BJ (cell line): ENCODE measurements at regions not wholly inside any gene's neighbourhood (a gene's known extent, or its start where the extent isn't known, plus 50 kb on each side); places are given as distances from the start of the nearest gene placed in this dataset.

ENCODE experiments used
- CTCF ChIA-PET: fragments of 350-600 bp; formaldehyde crosslinking; extraction: SDS; loops from one replicate; lab custom pipeline; 2021; ENCODE audit warnings: antibody characterized with exemption, inconsistent platforms; lab: Yijun Ruan, JAX
- POLR2A ChIA-PET: fragments of 300-600 bp; sonication (Branson Sonifier 250); formaldehyde crosslinking; extraction: SDS; loops from one replicate; lab custom pipeline; 2021; ENCODE audit warnings: antibody characterized with exemption; lab: Charles Lee
- DNase-seq: peaks from one replicate; pipeline ENCODE4 v3.0.0-alpha.2; 2011; ENCODE audit warnings: low read depth
- H3K27me3 ChIP-seq: 2 replicates; pipeline ENCODE4 v1.6.0; 2011; ENCODE audit warnings: low read length; ENCODE audit not compliant: control insufficient read depth, insufficient read depth
- H3K36me3 ChIP-seq: 2 replicates; pipeline ENCODE4 v1.5.1; 2011; ENCODE audit warnings: low read length; ENCODE audit not compliant: control insufficient read depth, insufficient read depth
- H3K4me3 ChIP-seq: 2 replicates; pipeline ENCODE4 v1.5.1; 2011; ENCODE audit warnings: low read depth, mild to moderate bottlenecking, control low read depth, low read length
- TF ChIP-seq, protein P1 (sequence below): IDR thresholded peaks from 2 replicates; pipeline ENCODE4 v1.5.1; 2011; ENCODE audit warnings: low read depth, mild to moderate bottlenecking, control low read depth, inconsistent platforms, low read length, moderate library complexity; ENCODE audit not compliant: insufficient read depth

DNA sequence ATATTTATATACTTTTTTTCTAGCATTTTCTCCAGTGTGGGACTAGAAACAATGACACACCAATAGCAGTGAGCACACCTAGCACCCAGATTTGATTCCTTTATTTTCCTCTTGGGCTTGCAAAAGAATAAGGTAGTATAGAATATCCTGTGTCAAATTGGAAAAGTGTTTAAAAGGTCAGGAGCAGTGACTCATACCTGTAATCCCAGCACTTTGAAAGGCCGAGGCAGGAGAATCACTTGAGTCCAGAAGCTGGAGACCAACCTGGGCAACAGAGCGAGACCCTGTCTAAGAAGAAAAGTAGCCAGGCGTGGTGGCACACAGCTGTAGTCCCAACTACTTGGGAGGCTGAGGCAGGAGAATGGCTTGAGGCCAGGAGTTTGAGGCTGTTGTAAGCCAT, 53.8 kb upstream of the SGPP1 start:
- CTCF ChIA-PET, result interaction anchor here (0.6 kb wide), 1 partner anchor 9 kb away, joined by 3 read pairs; no protein-coding TSS in a partner anchor
- POLR2A ChIA-PET, result no interaction called here

GRCh38 chr14:63782683-63783389, 55.0 kb upstream of the SGPP1 start:
- ChIA-PET CTCF (no interaction called here), POLR2A (no interaction called here)
- Histone ChIP-seq H3K36me3 (no peaks in the 10 kb centered on the region), H3K27me3 (peaks cover 3% of the 10 kb centered on the region), H3K4me3 (no peak overlapping the region)
- no peak for DNase-seq
- TF ChIP-seq, protein P1, sequence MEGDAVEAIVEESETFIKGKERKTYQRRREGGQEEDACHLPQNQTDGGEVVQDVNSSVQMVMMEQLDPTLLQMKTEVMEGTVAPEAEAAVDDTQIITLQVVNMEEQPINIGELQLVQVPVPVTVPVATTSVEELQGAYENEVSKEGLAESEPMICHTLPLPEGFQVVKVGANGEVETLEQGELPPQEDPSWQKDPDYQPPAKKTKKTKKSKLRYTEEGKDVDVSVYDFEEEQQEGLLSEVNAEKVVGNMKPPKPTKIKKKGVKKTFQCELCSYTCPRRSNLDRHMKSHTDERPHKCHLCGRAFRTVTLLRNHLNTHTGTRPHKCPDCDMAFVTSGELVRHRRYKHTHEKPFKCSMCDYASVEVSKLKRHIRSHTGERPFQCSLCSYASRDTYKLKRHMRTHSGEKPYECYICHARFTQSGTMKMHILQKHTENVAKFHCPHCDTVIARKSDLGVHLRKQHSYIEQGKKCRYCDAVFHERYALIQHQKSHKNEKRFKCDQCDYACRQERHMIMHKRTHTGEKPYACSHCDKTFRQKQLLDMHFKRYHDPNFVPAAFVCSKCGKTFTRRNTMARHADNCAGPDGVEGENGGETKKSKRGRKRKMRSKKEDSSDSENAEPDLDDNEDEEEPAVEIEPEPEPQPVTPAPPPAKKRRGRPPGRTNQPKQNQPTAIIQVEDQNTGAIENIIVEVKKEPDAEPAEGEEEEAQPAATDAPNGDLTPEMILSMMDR, result no peak

More for the DNA sequence above, 53.8 kb upstream of the SGPP1 start:
- Histone ChIP-seq H3K36me3 (no peaks in the 10 kb centered on the region), H3K4me3 (no peak overlapping the region), H3K27me3 (no peaks in the 10 kb centered on the region)
- TF ChIP-seq, protein P1, result no peak
- DNase-seq, result no peak

- Histone ChIP-seq H3K4me3 (no peak overlapping the region), H3K36me3 (no peaks in the 10 kb centered on the region), H3K27me3 (peaks cover 6% of the 10 kb centered on the region)
- TF ChIP-seq, protein P1, result no peak
- CTCF ChIA-PET, result interaction anchor here (1.5 kb wide), 1 partner anchor 11 kb away, joined by 4 read pairs; no protein-coding TSS in a partner anchor
- no peak for DNase-seq
- POLR2A ChIA-PET, result no interaction called here
Measured at GRCh38 chr14:63788011-63788933, 60.4 kb upstream of the SGPP1 start.

DNA sequence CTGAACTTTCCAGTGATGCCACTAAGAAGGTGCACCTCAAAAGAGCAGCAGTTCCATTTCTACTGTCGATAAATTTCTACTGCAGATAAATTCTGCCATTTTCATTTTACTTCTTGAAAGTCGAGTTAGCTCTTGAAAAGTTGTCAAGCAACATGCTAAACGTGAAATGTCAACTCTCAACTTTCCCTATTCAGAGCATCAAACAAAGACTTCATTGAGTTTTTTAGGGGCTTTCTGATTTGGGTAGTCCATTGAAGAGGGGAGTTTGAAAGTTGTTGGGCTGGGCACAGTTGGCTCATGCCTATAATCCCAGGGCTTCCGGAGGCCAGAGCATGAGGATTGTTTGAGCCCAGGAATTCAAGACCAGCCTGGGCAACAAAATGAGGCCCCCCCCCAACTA, 59.4 kb upstream of the SYNE2 start:
- Histone ChIP-seq H3K4me3 (no peak overlapping the region), H3K27me3 (0 out of 2 replicates have a peak, but pooled peaks cover 1% of the 10 kb centered on the region), H3K36me3 (no peaks in the 10 kb centered on the region)
- no peak for DNase-seq
- ChIA-PET POLR2A (no interaction called here), CTCF (no interaction called here)
- TF ChIP-seq, protein P1, result no peak

GRCh38 chr14:63795532-63795931, 57.3 kb upstream of the SYNE2 start:
- CTCF ChIA-PET, result no interaction called here
- TF ChIP-seq, protein P1, result no peak
- DNase-seq, result no peak
- POLR2A ChIA-PET, result no interaction called here
- H3K36me3 ChIP-seq, result no peaks in the 10 kb centered on the region
- no peak overlapping the region for H3K4me3 ChIP-seq
- H3K27me3 ChIP-seq, result 0 out of 2 replicates have a peak, but pooled peaks cover 1% of the 10 kb centered on the region
